EH (cell line): ENCODE measurements at regions not wholly inside any gene's neighbourhood (a gene's known extent, or its start where the extent isn't known, plus 50 kb on each side); places are given as distances from the start of the nearest gene placed in this dataset.

ENCODE experiments used
- DNase-seq: peaks from one replicate; pipeline ENCODE4 v3.0.0-alpha.2; 2015; ENCODE audit warnings: low read depth

GRCh38 chr5:8473827-8474568, 605.0 kb downstream of the MTRR start:
- no peak for DNase-seq

- no peak for DNase-seq
These were observed 605.6 kb downstream of the MTRR start for GRCh38 chr5:8474569-8474930.

- DNase-seq = peak; percentile 1
These were observed 609.4 kb downstream of the MTRR start for GRCh38 chr5:8478326-8478725.

GRCh38 chr5:8481007-8481406, 612.1 kb downstream of the MTRR start:
- DNase-seq = no peak

- DNase-seq = peak; percentile 6
These were observed 622.3 kb downstream of the MTRR start for GRCh38 chr5:8491254-8491653.

GRCh38 chr5:8493176-8493575, 624.2 kb downstream of the MTRR start:
- DNase-seq = no peak

GRCh38 chr5:8500426-8500825, 631.5 kb downstream of the MTRR start:
- DNase-seq = peak; percentile 15

- DNase-seq = no peak
These were observed 636.2 kb downstream of the MTRR start for GRCh38 chr5:8505196-8505595.

- peak; percentile 5 for DNase-seq
These were observed 639.3 kb downstream of the MTRR start for GRCh38 chr5:8508231-8508630.

GRCh38 chr5:8516356-8516755, 647.4 kb downstream of the MTRR start:
- DNase-seq = no peak

- DNase-seq = peak; percentile 4
These were observed 648.5 kb downstream of the MTRR start for GRCh38 chr5:8517456-8517855.

GRCh38 chr5:8520917-8521316, 652.0 kb downstream of the MTRR start:
- DNase-seq = no peak

- DNase-seq = no peak
These were observed 653.0 kb downstream of the MTRR start for GRCh38 chr5:8521991-8522390.

- DNase-seq = no peak
These were observed 653.7 kb downstream of the MTRR start for GRCh38 chr5:8522646-8523045.

GRCh38 chr5:8523501-8523900, 654.6 kb downstream of the MTRR start:
- no peak for DNase-seq

- no peak for DNase-seq
These were observed 656.9 kb downstream of the MTRR start for GRCh38 chr5:8525819-8526218.

GRCh38 chr5:8528106-8528505, 659.2 kb downstream of the MTRR start:
- DNase-seq = no peak

- no peak for DNase-seq
These were observed 669.9 kb downstream of the MTRR start for GRCh38 chr5:8538821-8539220.

- DNase-seq = no peak
These were observed 671.4 kb downstream of the MTRR start for GRCh38 chr5:8540317-8540716.

GRCh38 chr5:8550921-8551320, 682.0 kb downstream of the MTRR start:
- peak; percentile 1 for DNase-seq

- no peak for DNase-seq
These were observed 684.4 kb downstream of the MTRR start for GRCh38 chr5:8553364-8553763.

GRCh38 chr5:8557728-8558127, 688.8 kb downstream of the MTRR start:
- DNase-seq = no peak

- no peak for DNase-seq
These were observed 691.8 kb downstream of the MTRR start for GRCh38 chr5:8560776-8561175.

- DNase-seq = no peak
These were observed 692.4 kb downstream of the MTRR start for GRCh38 chr5:8561224-8561840.
